ENCODE measurements at regions not wholly inside any gene's neighbourhood (a gene's known extent, or its start where the extent isn't known, plus 50 kb on each side); places are given as distances from the start of the nearest gene placed in this dataset.

GRCh38 chr15:53165988-53166683 is 376.0 kb upstream of the ONECUT1 start:
- Histone ChIP-seq H2AFZ (ENCODE audit: insufficient read depth, low read length, poor library complexity) (no peak overlapping the region), H2BK120ac (ENCODE audit: insufficient read depth, low read length, poor library complexity) (no peak overlapping the region), H2AK5ac (ENCODE audit: low read length) (no peak overlapping the region), H2BK12ac (ENCODE audit: low read length) (no peak overlapping the region), H3K79me2 (ENCODE audit: control insufficient read depth, insufficient read depth, low read length, poor library complexity) (no peaks in the 10 kb centered on the region), H3K4me2 (ENCODE audit: low read length) (no peak overlapping the region), H3K23ac (ENCODE audit: low read length) (no peak overlapping the region), H3K4me1 (ENCODE audit: control insufficient read depth in 1 of 2, insufficient read depth in 2 of 2, low read length in 2 of 2) (no peaks in the 10 kb centered on the region), H3K36me3 (ENCODE audit: control insufficient read depth in 1 of 2, insufficient read depth in 2 of 2, low read length in 2 of 2) (no peaks in the 10 kb centered on the region), H4K12ac (ENCODE audit: low read depth, low read length) (no peak overlapping the region), H3K4me3 (ENCODE audit: low read depth, low read length) (no peak overlapping the region), H4K8ac (ENCODE audit: low read depth, low read length) (no peak overlapping the region), H3K18ac (ENCODE audit: low read length) (no peak overlapping the region), H3K14ac (ENCODE audit: low read length) (no peak overlapping the region), H3K79me1 (ENCODE audit: low read length) (no peaks in the 10 kb centered on the region), H3K9ac (ENCODE audit: low read length) (no peak overlapping the region), H3K27ac (ENCODE audit: low read depth, low read length) (no peak overlapping the region), H3K4ac (ENCODE audit: low read depth, low read length) (no peak overlapping the region), H4K91ac (ENCODE audit: low read depth, low read length) (no peak overlapping the region), H2BK5ac (ENCODE audit: low read depth, low read length, poor library complexity) (no peak overlapping the region), H3K9me3 (ENCODE audit: insufficient read depth, low read depth, low read length) (no peaks in the 10 kb centered on the region), H3K27me3 (ENCODE audit: insufficient read depth, low read length) (no peaks in the 10 kb centered on the region)
- WGBS (ENCODE audit: extremely low coverage, insufficient coverage, insufficient read length): no CpG with 5 or more reads among the region's 7 CpGs
- no peak for DNase-seq

- Histone ChIP-seq H4K91ac (ENCODE audit: low read depth, low read length) (no peak overlapping the region), H3K4me2 (ENCODE audit: low read length) (no peak overlapping the region), H3K9ac (ENCODE audit: low read length) (no peak overlapping the region), H2BK120ac (ENCODE audit: insufficient read depth, low read length, poor library complexity) (no peak overlapping the region), H3K27me3 (ENCODE audit: insufficient read depth, low read length) (no peaks in the 10 kb centered on the region), H3K4me3 (ENCODE audit: low read depth, low read length) (no peak overlapping the region), H4K8ac (ENCODE audit: low read depth, low read length) (no peak overlapping the region), H3K4me1 (ENCODE audit: control insufficient read depth in 1 of 2, insufficient read depth in 2 of 2, low read length in 2 of 2) (no peaks in the 10 kb centered on the region), H2AFZ (ENCODE audit: insufficient read depth, low read length, poor library complexity) (no peak overlapping the region), H2BK12ac (ENCODE audit: low read length) (no peak overlapping the region), H4K12ac (ENCODE audit: low read depth, low read length) (no peak overlapping the region), H3K27ac (ENCODE audit: low read depth, low read length) (no peak overlapping the region), H3K18ac (ENCODE audit: low read length) (no peak overlapping the region), H3K79me1 (ENCODE audit: low read length) (no peaks in the 10 kb centered on the region), H3K9me3 (ENCODE audit: insufficient read depth, low read depth, low read length) (no peaks in the 10 kb centered on the region), H3K23ac (ENCODE audit: low read length) (no peak overlapping the region), H3K4ac (ENCODE audit: low read depth, low read length) (no peak overlapping the region), H3K79me2 (ENCODE audit: control insufficient read depth, insufficient read depth, low read length, poor library complexity) (no peaks in the 10 kb centered on the region), H2BK5ac (ENCODE audit: low read depth, low read length, poor library complexity) (no peak overlapping the region), H2AK5ac (ENCODE audit: low read length) (no peak overlapping the region), H3K14ac (ENCODE audit: low read length) (no peak overlapping the region), H3K36me3 (ENCODE audit: control insufficient read depth in 1 of 2, insufficient read depth in 2 of 2, low read length in 2 of 2) (no peaks in the 10 kb centered on the region)
- no CpG with 5 or more reads among the region's 3 CpGs for WGBS (ENCODE audit: extremely low coverage, insufficient coverage, insufficient read length)
- no peak for DNase-seq
Measured at GRCh38 chr15:53160092-53160704, 370.1 kb upstream of the ONECUT1 start.

DNA sequence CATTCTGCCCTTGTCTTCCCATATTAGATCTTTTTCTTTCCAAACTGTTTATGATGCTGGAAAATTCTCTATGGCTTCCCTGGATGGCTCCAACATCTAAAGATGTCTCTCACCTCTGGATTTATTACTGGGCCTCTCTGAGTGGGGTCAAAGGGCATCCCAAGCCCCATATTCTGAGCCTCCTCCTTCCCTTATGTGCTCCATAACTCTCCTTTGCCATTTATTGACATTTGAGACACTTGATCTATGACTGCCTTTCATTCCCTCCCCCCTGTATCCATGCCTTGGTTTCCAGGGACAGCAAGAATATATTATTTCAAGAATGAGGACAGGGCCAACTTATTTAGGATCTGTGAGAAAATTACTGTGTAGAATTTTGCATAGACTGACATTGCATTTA is 369.3 kb upstream of the ONECUT1 start:
- Histone ChIP-seq H4K8ac (ENCODE audit: low read depth, low read length) (no peak overlapping the region), H2BK5ac (ENCODE audit: low read depth, low read length, poor library complexity) (no peak overlapping the region), H3K4ac (ENCODE audit: low read depth, low read length) (no peak overlapping the region), H3K18ac (ENCODE audit: low read length) (no peak overlapping the region), H2BK120ac (ENCODE audit: insufficient read depth, low read length, poor library complexity) (no peak overlapping the region), H3K79me2 (ENCODE audit: control insufficient read depth, insufficient read depth, low read length, poor library complexity) (no peaks in the 10 kb centered on the region), H3K9ac (ENCODE audit: low read length) (no peak overlapping the region), H3K36me3 (ENCODE audit: control insufficient read depth in 1 of 2, insufficient read depth in 2 of 2, low read length in 2 of 2) (no peaks in the 10 kb centered on the region), H2AFZ (ENCODE audit: insufficient read depth, low read length, poor library complexity) (no peak overlapping the region), H3K9me3 (ENCODE audit: insufficient read depth, low read depth, low read length) (no peaks in the 10 kb centered on the region), H2BK12ac (ENCODE audit: low read length) (no peak overlapping the region), H3K27me3 (ENCODE audit: insufficient read depth, low read length) (no peaks in the 10 kb centered on the region), H3K14ac (ENCODE audit: low read length) (no peak overlapping the region), H3K4me3 (ENCODE audit: low read depth, low read length) (no peak overlapping the region), H3K79me1 (ENCODE audit: low read length) (no peaks in the 10 kb centered on the region), H3K4me2 (ENCODE audit: low read length) (no peak overlapping the region), H4K91ac (ENCODE audit: low read depth, low read length) (no peak overlapping the region), H4K12ac (ENCODE audit: low read depth, low read length) (no peak overlapping the region), H3K27ac (ENCODE audit: low read depth, low read length) (no peak overlapping the region), H3K4me1 (ENCODE audit: control insufficient read depth in 1 of 2, insufficient read depth in 2 of 2, low read length in 2 of 2) (no peaks in the 10 kb centered on the region), H2AK5ac (ENCODE audit: low read length) (no peak overlapping the region), H3K23ac (ENCODE audit: low read length) (no peak overlapping the region)
- no peak for DNase-seq

- H3K14ac ChIP-seq (ENCODE audit: low read length): no peak overlapping the region
- H2AK5ac ChIP-seq (ENCODE audit: low read length): no peak overlapping the region
- no peak overlapping the region for H2BK5ac ChIP-seq (ENCODE audit: low read depth, low read length, poor library complexity)
- H3K23ac ChIP-seq (ENCODE audit: low read length): no peak overlapping the region
- no peaks in the 10 kb centered on the region for H3K4me1 ChIP-seq (ENCODE audit: control insufficient read depth in 1 of 2, insufficient read depth in 2 of 2, low read length in 2 of 2)
- no peak overlapping the region for H2AFZ ChIP-seq (ENCODE audit: insufficient read depth, low read length, poor library complexity)
- no peaks in the 10 kb centered on the region for H3K27me3 ChIP-seq (ENCODE audit: insufficient read depth, low read length)
- H2BK120ac ChIP-seq (ENCODE audit: insufficient read depth, low read length, poor library complexity): no peak overlapping the region
- no peak overlapping the region for H3K27ac ChIP-seq (ENCODE audit: low read depth, low read length)
- no peak overlapping the region for H3K18ac ChIP-seq (ENCODE audit: low read length)
- no peak overlapping the region for H3K4ac ChIP-seq (ENCODE audit: low read depth, low read length)
- H3K9me3 ChIP-seq (ENCODE audit: insufficient read depth, low read depth, low read length): no peaks in the 10 kb centered on the region
- H4K12ac ChIP-seq (ENCODE audit: low read depth, low read length): no peak overlapping the region
- no peak overlapping the region for H4K8ac ChIP-seq (ENCODE audit: low read depth, low read length)
- H4K91ac ChIP-seq (ENCODE audit: low read depth, low read length): no peak overlapping the region
- no peak overlapping the region for H3K4me2 ChIP-seq (ENCODE audit: low read length)
- H3K36me3 ChIP-seq (ENCODE audit: control insufficient read depth in 1 of 2, insufficient read depth in 2 of 2, low read length in 2 of 2): no peaks in the 10 kb centered on the region
- no peak overlapping the region for H3K4me3 ChIP-seq (ENCODE audit: low read depth, low read length)
- no peaks in the 10 kb centered on the region for H3K79me2 ChIP-seq (ENCODE audit: control insufficient read depth, insufficient read depth, low read length, poor library complexity)
- H3K9ac ChIP-seq (ENCODE audit: low read length): no peak overlapping the region
- no CpG with 5 or more reads among the region's 3 CpGs for WGBS (ENCODE audit: extremely low coverage, insufficient coverage, insufficient read length)
- no peak overlapping the region for H2BK12ac ChIP-seq (ENCODE audit: low read length)
- no peaks in the 10 kb centered on the region for H3K79me1 ChIP-seq (ENCODE audit: low read length)
- no peak for DNase-seq
Measured at GRCh38 chr15:53158995-53159394, 368.9 kb upstream of the ONECUT1 start.
